ENCODE measurements at regions not wholly inside any gene's neighbourhood (a gene's known extent, or its start where the extent isn't known, plus 50 kb on each side); places are given as distances from the start of the nearest gene placed in this dataset.
A peak's percentile ranks its signal among the peaks of the same experiment; 100 is the strongest.
"Not testable (repeated sequence)": the region's sequence is repeated elsewhere in the genome, so short reads cannot be mapped to it uniquely, and the experiment has no call there.

- no peak for DNase-seq (ENCODE audit: low read depth)
These were observed 80.8 kb downstream of the C21orf91 start for GRCh38 chr21:17738176-17738953.

- no peak for DNase-seq (ENCODE audit: low read depth)
These were observed 83.1 kb downstream of the C21orf91 start for GRCh38 chr21:17736072-17736471.

GRCh38 chr21:17733209-17733608 lies 85.9 kb downstream of the C21orf91 start:
- no peak for DNase-seq (ENCODE audit: low read depth)

DNA sequence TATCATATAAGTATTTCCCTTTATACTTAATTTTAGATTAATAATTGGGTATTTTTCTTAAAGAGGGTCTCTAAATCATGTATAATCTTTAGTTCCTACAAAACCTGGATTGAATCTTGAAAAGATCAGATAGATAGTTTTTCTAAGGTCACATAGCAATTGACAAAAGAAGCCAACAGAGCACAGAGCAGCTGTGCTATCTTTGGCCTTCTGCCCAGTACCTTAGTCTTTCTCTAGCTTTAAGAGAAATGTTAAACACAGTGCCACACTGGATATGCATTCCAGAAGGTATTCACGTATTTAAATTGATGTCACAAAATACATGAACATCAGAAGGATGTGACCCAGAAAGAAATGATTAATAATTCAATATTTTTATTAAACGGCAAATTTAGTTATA lies 86.8 kb downstream of the C21orf91 start:
- DNase-seq (ENCODE audit: low read depth), result peak; percentile 33

GRCh38 chr21:17731554-17731953 lies 87.6 kb downstream of the C21orf91 start:
- DNase-seq (ENCODE audit: low read depth), result no peak

- peak; percentile 28 for DNase-seq (ENCODE audit: low read depth)
These were observed 88.4 kb downstream of the C21orf91 start for GRCh38 chr21:17730782-17731181.

GRCh38 chr21:17729455-17729854 lies 89.7 kb downstream of the C21orf91 start:
- DNase-seq (ENCODE audit: low read depth), result no peak

GRCh38 chr21:17727361-17727760 lies 91.8 kb downstream of the C21orf91 start:
- no peak for DNase-seq (ENCODE audit: low read depth)

- peak; percentile 17 for DNase-seq (ENCODE audit: low read depth)
These were observed 92.9 kb downstream of the C21orf91 start for GRCh38 chr21:17726047-17726829.

GRCh38 chr21:17725339-17725738 lies 93.8 kb downstream of the C21orf91 start:
- no peak for DNase-seq (ENCODE audit: low read depth)

DNA sequence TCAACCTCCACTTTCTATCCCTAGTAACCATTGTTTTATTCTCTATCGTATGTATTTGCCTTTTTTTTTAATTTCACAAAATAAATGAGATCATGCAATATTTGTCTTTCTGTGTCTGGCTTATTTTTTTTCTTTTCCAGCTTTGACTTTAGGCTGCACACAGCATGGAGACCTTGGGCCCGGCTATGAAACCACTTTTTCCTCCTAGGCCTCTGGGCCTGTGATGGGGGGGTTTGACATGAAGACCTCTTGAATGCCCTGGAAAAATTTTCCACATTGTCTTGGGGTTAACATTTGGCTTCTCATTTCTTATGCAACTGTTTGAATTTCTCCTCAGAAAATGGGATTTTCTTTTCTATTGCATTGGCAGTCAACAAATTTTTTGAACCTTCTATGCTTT lies 100.2 kb upstream of the BTG3 start:
- DNase-seq (ENCODE audit: low read depth), result no peak

GRCh38 chr21:17711896-17712295 lies 99.2 kb upstream of the BTG3 start:
- DNase-seq (ENCODE audit: low read depth), result peak; percentile 23

- no peak for DNase-seq (ENCODE audit: low read depth)
These were observed 96.5 kb upstream of the BTG3 start for GRCh38 chr21:17709266-17709611.

GRCh38 chr21:17708522-17709265 lies 96.0 kb upstream of the BTG3 start:
- no peak for DNase-seq (ENCODE audit: low read depth)

DNA sequence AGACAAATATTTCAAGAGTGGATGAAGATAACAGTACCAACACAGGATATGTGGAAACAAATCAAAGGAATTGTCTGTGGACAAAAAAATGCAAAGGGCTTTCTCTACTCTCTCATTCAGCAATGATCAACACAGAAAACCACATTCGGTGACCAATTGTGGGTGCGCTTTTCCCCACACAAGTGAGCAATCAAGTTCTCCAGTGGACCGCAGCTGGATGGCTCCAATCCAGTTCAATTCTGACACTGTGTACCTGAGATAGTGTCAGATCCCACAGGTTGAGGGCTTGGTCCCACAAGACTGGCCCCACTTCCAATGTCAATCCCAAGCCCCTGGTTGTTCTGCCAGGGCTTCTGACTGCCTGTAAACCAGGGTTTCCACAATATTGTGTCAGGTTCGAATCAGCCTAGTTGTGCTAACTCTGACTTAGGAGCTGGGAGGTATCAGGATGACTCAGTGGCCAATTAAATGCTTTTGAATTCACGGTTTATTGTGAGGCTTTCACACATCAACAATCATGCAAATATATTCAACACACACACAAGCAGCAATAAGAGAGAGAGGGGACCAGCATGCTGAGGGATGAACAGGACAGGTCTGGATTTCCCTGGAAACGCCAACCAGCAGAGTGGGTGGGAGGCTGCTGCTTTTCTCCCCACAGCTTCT lies 87.0 kb upstream of the BTG3 start:
- DNase-seq (ENCODE audit: low read depth), result no peak

DNA sequence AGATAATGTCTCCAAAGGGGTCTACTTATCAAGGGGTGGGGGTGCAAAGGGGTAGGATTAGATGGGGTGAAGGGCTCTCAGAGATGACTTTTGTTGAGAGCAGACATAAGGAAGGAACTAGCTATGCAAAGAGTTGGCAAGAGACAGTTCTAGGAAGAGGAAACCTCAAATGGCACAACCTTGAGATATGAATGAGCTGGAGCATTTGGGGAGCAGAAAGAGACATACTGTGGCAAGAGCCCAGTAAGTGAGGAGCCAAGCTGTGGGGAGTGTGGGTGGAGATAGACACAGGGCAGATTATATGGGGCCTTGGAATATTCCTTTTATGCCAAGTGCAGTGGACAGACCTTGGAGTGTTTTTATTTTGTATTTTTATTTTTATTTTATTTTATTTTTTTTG lies 84.8 kb upstream of the BTG3 start:
- no peak for DNase-seq (ENCODE audit: low read depth)

DNA sequence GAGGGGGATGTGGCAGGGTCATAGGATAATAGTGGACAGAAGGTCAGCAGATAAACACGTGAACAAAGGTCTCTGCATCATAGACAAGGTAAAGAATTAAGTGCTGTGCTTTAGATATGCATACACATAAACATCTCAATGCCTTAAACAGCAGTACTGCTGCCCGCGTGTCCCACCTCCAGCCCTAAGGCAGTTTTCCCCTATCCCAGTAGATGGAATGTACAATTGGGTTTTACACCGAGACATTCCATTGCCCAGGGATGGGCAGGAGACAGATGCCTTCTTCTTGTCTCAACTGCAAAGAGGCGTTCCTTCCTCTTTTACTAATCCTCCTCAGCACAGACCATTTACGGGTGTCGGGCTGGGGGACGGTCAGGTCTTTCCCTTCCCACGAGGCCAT lies 81.7 kb upstream of the BTG3 start:
- DNase-seq (ENCODE audit: low read depth), result not testable (repeated sequence)

DNA sequence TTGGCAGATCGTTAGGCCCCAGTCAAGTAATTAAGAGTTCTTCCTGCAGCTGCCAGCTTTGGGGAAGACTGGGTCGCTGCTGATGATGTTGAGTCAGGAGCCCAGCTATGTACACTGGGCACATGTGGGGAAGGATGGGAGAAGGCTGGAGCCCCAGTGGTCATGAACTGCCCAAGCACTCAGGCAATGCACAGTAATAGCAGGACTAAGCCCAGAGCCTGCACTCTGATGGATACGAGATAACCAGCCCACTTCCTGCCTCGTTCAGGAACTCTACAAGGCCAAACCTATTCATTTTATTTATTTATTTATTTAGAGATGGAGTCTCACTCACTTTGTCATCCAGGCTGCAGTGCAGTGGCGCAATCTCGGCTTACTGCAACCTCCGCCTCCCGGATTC lies 81.1 kb upstream of the BTG3 start:
- DNase-seq (ENCODE audit: low read depth), result no peak

DNA sequence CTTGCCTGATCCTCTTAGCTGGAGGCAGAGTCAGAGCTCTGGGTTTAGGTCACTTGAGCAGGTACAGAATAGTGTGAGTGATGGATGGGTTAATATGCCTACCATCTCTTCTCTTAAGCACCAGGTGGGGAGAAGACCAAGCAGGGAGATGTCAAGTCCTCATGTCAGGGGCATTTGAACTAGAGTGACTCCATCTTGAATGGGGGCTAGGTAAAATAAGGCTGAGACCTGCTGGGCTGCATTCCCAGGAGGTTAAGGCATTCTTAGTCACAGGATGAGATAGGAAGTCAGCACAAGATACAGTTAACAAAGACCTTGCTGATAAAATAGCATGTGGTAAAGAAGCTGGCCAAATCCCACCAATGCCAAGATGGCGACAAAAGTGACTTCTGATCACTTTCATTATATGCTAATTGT lies 77.4 kb upstream of the BTG3 start:
- DNase-seq (ENCODE audit: low read depth), result no peak

DNA sequence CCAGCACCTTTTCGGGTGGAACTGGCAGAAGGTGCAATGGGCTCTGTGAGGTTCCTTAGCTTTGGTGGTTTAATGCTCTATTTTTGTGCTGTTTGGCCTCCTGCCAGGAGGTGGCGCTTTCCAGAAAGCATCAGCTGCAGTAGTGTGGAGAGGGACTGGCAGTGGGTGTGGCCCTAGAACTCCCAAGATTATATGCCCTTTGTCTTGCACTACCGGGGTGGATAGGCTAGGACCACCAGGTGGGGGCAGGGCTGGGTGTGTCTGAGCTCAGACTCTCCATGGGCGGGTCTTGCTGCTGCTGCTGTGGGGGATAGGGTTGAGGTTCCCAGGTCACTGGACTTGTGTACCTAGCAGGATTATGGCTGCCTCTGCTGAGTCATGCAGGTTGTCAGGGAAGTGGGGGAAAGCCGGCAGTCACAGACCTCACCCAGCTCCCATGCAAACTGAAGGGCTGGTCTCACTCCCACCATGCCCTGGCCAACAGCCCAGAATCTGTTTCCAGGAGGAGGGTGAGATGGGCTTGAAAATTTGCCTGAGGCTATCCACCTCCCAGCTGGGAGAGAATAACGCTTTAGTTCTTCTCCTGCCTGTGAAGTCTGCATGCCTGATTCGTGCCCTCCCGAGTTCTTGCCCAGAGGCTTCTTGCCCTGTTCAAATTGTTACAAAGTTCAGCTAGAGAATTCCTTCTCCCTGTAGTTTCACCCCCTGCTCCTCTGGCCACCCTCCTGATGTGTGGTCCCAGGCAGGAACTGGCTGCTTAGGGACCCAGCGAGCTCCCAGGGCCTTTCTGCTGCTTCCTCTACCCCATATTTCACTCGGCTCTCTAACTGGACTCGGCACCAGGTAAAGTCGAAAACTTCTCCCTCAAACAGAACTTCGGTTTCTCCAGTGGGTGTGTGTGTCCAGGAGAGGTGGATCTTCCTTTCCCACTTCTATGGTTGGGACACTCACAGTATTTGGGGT lies 76.5 kb upstream of the BTG3 start:
- DNase-seq (ENCODE audit: low read depth), result peak; percentile 5

GRCh38 chr21:17682924-17683323 lies 70.2 kb upstream of the BTG3 start:
- no peak for DNase-seq (ENCODE audit: low read depth)
